ENCODE measurements at regions not wholly inside any gene's neighbourhood (a gene's known extent, or its start where the extent isn't known, plus 50 kb on each side); places are given as distances from the start of the nearest gene placed in this dataset.

DNA sequence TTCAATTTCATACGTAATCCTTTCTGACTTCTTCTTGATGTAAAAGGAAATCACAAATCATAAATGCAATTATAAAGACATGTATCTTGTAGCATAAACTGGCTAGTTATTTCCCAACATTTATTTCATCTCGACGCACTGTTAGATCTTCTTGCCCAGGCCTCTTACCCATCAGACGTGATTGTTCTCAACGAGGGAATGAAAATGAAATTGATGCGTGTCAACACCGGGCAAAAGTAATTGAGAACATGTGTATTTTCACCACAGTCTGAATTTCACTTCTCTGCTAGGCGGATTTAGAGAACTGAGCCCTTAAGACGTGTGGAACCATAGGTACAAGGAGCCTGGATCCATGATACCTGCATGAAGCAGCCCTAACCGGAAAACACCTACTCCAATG lies 519.7 kb downstream of the KCNT2 start:
- TF ChIP-seq PPARA (CRISPR knock-in tag; IDR thresholded peaks at IDR 0.05; ENCODE audit: borderline replicate concordance) = no peak
- no peak for TF ChIP-seq TOX (CRISPR knock-in tag; IDR thresholded peaks at IDR 0.05; ENCODE audit: borderline replicate concordance)
- TF ChIP-seq SNAI2 (CRISPR knock-in tag; IDR thresholded peaks at IDR 0.05) = no peak
- TF ChIP-seq, protein P1, sequence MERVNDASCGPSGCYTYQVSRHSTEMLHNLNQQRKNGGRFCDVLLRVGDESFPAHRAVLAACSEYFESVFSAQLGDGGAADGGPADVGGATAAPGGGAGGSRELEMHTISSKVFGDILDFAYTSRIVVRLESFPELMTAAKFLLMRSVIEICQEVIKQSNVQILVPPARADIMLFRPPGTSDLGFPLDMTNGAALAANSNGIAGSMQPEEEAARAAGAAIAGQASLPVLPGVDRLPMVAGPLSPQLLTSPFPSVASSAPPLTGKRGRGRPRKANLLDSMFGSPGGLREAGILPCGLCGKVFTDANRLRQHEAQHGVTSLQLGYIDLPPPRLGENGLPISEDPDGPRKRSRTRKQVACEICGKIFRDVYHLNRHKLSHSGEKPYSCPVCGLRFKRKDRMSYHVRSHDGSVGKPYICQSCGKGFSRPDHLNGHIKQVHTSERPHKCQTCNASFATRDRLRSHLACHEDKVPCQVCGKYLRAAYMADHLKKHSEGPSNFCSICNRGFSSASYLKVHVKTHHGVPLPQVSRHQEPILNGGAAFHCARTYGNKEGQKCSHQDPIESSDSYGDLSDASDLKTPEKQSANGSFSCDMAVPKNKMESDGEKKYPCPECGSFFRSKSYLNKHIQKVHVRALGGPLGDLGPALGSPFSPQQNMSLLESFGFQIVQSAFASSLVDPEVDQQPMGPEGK (CRISPR knock-in tag; IDR thresholded peaks at IDR 0.05; ENCODE audit: borderline replicate concordance) = no peak
- TF ChIP-seq ZC3H10 (CRISPR knock-in tag; IDR thresholded peaks at IDR 0.05) = no peak
- TF ChIP-seq CSDC2 (CRISPR knock-in tag; IDR thresholded peaks at IDR 0.05) = no peak
- no peak for TF ChIP-seq OSR1 (CRISPR knock-in tag; IDR thresholded peaks at IDR 0.05)
- no peak for TF ChIP-seq ISL1 (CRISPR knock-in tag; IDR thresholded peaks at IDR 0.05)
- TF ChIP-seq BACH2 (CRISPR knock-in tag; IDR thresholded peaks at IDR 0.05; ENCODE audit: borderline replicate concordance) = no peak
- no peak for TF ChIP-seq ZNF565 (CRISPR knock-in tag; conservative IDR thresholded peaks at IDR 0.05; ENCODE audit: low read depth)
- TF ChIP-seq, protein P2, sequence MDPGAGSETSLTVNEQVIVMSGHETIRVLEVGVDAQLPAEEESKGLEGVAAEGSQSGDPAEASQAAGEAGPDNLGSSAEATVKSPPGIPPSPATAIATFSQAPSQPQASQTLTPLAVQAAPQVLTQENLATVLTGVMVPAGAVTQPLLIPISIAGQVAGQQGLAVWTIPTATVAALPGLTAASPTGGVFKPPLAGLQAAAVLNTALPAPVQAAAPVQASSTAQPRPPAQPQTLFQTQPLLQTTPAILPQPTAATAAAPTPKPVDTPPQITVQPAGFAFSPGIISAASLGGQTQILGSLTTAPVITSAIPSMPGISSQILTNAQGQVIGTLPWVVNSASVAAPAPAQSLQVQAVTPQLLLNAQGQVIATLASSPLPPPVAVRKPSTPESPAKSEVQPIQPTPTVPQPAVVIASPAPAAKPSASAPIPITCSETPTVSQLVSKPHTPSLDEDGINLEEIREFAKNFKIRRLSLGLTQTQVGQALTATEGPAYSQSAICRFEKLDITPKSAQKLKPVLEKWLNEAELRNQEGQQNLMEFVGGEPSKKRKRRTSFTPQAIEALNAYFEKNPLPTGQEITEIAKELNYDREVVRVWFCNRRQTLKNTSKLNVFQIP (CRISPR knock-in tag; IDR thresholded peaks at IDR 0.05; ENCODE audit: borderline replicate concordance, low read depth) = no peak
- no peak for TF ChIP-seq TCF4 (CRISPR knock-in tag; IDR thresholded peaks at IDR 0.05; ENCODE audit: borderline replicate concordance)
- no peak for TF ChIP-seq ZNF70 (CRISPR knock-in tag; IDR thresholded peaks at IDR 0.05)
- no peak for TF ChIP-seq RARB (CRISPR knock-in tag; IDR thresholded peaks at IDR 0.05)
- no peak for TF ChIP-seq ZFP3 (CRISPR knock-in tag; IDR thresholded peaks at IDR 0.05)
- no peak for TF ChIP-seq ESRRG (CRISPR knock-in tag; IDR thresholded peaks at IDR 0.05)
- TF ChIP-seq, protein P3, sequence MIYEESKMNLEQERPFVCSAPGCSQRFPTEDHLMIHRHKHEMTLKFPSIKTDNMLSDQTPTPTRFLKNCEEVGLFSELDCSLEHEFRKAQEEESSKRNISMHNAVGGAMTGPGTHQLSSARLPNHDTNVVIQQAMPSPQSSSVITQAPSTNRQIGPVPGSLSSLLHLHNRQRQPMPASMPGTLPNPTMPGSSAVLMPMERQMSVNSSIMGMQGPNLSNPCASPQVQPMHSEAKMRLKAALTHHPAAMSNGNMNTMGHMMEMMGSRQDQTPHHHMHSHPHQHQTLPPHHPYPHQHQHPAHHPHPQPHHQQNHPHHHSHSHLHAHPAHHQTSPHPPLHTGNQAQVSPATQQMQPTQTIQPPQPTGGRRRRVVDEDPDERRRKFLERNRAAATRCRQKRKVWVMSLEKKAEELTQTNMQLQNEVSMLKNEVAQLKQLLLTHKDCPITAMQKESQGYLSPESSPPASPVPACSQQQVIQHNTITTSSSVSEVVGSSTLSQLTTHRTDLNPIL (CRISPR knock-in tag; IDR thresholded peaks at IDR 0.05; ENCODE audit: low read depth) = no peak
- no peak for TF ChIP-seq ZFP30 (CRISPR knock-in tag; IDR thresholded peaks at IDR 0.05)
- no peak for TF ChIP-seq GLIS3 (CRISPR knock-in tag; IDR thresholded peaks at IDR 0.05)
- TF ChIP-seq ARNTL (CRISPR knock-in tag; IDR thresholded peaks at IDR 0.05; ENCODE audit: borderline replicate concordance, low read depth) = no peak
- no peak for ATAC-seq

DNA sequence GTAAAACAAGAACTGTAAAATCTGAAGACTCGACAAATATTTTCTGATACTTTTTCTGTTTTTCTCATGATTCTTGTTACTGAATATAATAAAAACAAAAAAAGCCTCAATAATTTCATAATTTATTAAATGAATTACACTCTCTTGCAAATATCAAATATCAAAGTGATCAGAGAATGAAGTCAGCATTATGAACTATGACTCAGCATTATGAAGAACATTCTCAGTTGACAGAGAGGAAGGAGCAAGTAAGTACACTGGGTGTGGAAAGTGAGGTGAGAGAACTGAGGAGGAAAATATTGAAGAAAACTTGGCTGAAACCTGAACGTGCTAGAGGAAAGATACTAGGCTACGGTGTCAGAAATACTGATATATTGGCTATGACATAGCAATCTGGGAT lies 529.5 kb downstream of the KCNT2 start:
- TF ChIP-seq SNAI2 (CRISPR knock-in tag; IDR thresholded peaks at IDR 0.05) (no peak), ZNF70 (CRISPR knock-in tag; IDR thresholded peaks at IDR 0.05) (no peak), ZNF8 (CRISPR knock-in tag; IDR thresholded peaks at IDR 0.05) (no peak), BACH2 (CRISPR knock-in tag; IDR thresholded peaks at IDR 0.05; ENCODE audit: borderline replicate concordance) (no peak), ZFP3 (CRISPR knock-in tag; IDR thresholded peaks at IDR 0.05) (no peak), RARB (CRISPR knock-in tag; IDR thresholded peaks at IDR 0.05) (no peak), CSRNP3 (CRISPR knock-in tag; IDR thresholded peaks at IDR 0.05) (no peak), TOX (CRISPR knock-in tag; IDR thresholded peaks at IDR 0.05; ENCODE audit: borderline replicate concordance) (no peak), CSDC2 (CRISPR knock-in tag; IDR thresholded peaks at IDR 0.05) (no peak), ARNTL (CRISPR knock-in tag; IDR thresholded peaks at IDR 0.05; ENCODE audit: borderline replicate concordance, low read depth) (no peak), OSR1 (CRISPR knock-in tag; IDR thresholded peaks at IDR 0.05) (no peak), ESRRG (CRISPR knock-in tag; IDR thresholded peaks at IDR 0.05) (no peak), TSHZ2 (CRISPR knock-in tag; IDR thresholded peaks at IDR 0.05) (no peak)
- TF ChIP-seq, protein P2 (CRISPR knock-in tag; IDR thresholded peaks at IDR 0.05; ENCODE audit: borderline replicate concordance, low read depth) = no peak
- ATAC-seq = no peak
